Astrocyte (in vitro differentiated cells and primary cell): ENCODE measurements at regions not wholly inside any gene's neighbourhood (a gene's known extent, or its start where the extent isn't known, plus 50 kb on each side); places are given as distances from the start of the nearest gene placed in this dataset.
A peak's percentile ranks its signal among the peaks of the same experiment; 100 is the strongest.

Source experiments
- EZH2 ChIP-seq: IDR thresholded peaks from 2 replicates; pipeline ENCODE4 v1.6.1; 2012; ENCODE audit warnings: mild to moderate bottlenecking, low read length, inconsistent platforms; ENCODE audit not compliant: insufficient read depth
- TF ChIP-seq, protein P1 (sequence below): IDR thresholded peaks from 2 replicates; pipeline ENCODE4 v1.5.1; 2011; ENCODE audit warnings: low read depth, mild to moderate bottlenecking, inconsistent platforms, low read length, moderate library complexity; ENCODE audit not compliant: insufficient read depth

DNA sequence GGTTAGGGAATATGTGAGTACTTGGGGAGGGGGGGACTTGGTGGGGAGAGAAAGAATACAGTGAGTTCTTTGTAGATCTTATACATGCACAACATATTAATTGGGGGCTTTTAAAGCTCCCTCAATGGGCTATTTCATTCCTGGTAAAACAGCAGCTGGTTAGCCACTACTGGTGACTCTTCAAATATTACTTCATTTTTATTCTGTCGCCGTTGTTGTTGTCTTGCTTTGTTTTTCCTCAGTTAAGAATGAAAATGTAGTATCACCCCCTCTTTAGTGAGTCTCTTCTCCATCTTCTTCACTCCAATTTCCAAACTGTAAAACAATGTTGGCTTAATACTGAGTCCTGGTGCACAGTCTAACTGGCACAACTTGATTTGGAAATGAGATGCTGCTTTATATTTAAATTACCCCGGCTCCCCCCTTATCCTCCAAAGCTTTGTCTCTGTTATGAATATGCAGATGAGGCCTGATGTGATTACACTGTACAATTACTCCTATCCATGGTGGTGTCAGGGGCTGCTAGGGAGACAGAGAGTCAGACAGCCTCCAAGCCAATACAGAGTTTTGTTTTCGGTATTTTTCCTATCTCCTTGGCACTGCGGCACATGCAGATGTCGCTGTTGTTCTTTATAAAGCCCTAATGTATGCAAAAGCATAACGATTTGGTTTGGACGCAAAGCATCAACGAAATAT, 256.9 kb upstream of the PMFBP1 start:
- TF ChIP-seq, protein P1, sequence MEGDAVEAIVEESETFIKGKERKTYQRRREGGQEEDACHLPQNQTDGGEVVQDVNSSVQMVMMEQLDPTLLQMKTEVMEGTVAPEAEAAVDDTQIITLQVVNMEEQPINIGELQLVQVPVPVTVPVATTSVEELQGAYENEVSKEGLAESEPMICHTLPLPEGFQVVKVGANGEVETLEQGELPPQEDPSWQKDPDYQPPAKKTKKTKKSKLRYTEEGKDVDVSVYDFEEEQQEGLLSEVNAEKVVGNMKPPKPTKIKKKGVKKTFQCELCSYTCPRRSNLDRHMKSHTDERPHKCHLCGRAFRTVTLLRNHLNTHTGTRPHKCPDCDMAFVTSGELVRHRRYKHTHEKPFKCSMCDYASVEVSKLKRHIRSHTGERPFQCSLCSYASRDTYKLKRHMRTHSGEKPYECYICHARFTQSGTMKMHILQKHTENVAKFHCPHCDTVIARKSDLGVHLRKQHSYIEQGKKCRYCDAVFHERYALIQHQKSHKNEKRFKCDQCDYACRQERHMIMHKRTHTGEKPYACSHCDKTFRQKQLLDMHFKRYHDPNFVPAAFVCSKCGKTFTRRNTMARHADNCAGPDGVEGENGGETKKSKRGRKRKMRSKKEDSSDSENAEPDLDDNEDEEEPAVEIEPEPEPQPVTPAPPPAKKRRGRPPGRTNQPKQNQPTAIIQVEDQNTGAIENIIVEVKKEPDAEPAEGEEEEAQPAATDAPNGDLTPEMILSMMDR = peak; percentile 53
- TF ChIP-seq EZH2 = no peak
